Mucosa of rectum (tissue), 2 donors: ENCODE measurements at regions not wholly inside any gene's neighbourhood (a gene's known extent, or its start where the extent isn't known, plus 50 kb on each side); places are given as distances from the start of the nearest gene placed in this dataset.

ENCODE experiments used
- H3K27ac ChIP-seq, 2 donors: one replicate each; pipeline ENCODE4 v1.7.0; 2013; ENCODE audit warnings: inconsistent platforms in 2 of 2, low read depth in 2 of 2, low read length in 2 of 2
- H3K27me3 ChIP-seq, 2 donors: one replicate each; pipeline ENCODE4 v1.7.0; 2013; ENCODE audit warnings: low read length in 2 of 2; ENCODE audit not compliant: control insufficient read depth in 2 of 2, insufficient read depth in 2 of 2
- H3K36me3 ChIP-seq, 2 donors: one replicate each; pipeline ENCODE4 v1.7.0; 2013; ENCODE audit warnings: low read length in 2 of 2; ENCODE audit not compliant: control insufficient read depth in 2 of 2, insufficient read depth in 2 of 2
- H3K4me1 ChIP-seq, 2 donors: one replicate each; pipeline ENCODE4 v1.7.0; 2013; ENCODE audit warnings: low read length in 2 of 2, mild to moderate bottlenecking in 1 of 2; ENCODE audit not compliant: control insufficient read depth in 2 of 2, insufficient read depth in 2 of 2
- H3K4me3 ChIP-seq, 2 donors: one replicate each; pipeline ENCODE4 v1.7.0; 2013; ENCODE audit warnings: low read length in 2 of 2
- H3K9ac ChIP-seq, 2 donors: one replicate each; pipeline ENCODE4 v1.7.0; 2013; ENCODE audit warnings: low read length in 2 of 2, low read depth in 1 of 2, mild to moderate bottlenecking in 1 of 2
- H3K9me3 ChIP-seq, 2 donors: one replicate each; pipeline ENCODE4 v1.7.0; 2013; ENCODE audit warnings: low read length in 2 of 2; ENCODE audit not compliant: control insufficient read depth in 2 of 2
- donor health status: healthy.
- donor health status: Normal muscosa, but diverticular disease.

GRCh38 chr13:30093236-30093635, 214.1 kb downstream of the KATNAL1 start:
- H3K4me1 ChIP-seq: no peaks in the 10 kb centered on the region
- no peak overlapping the region for H3K27ac ChIP-seq
- H3K9me3 ChIP-seq: no peaks in the 10 kb centered on the region
- H3K9ac ChIP-seq: no peak overlapping the region
- H3K4me3 ChIP-seq: no peak overlapping the region
- no peaks in the 10 kb centered on the region for H3K36me3 ChIP-seq
- H3K27me3 ChIP-seq: no peaks in the 10 kb centered on the region

GRCh38 chr13:30091691-30092090, 215.7 kb downstream of the KATNAL1 start:
- Histone ChIP-seq H3K9me3 (no peaks in the 10 kb centered on the region), H3K27ac (no peak overlapping the region), H3K27me3 (no peaks in the 10 kb centered on the region), H3K4me1 (no peaks in the 10 kb centered on the region), H3K36me3 (no peaks in the 10 kb centered on the region), H3K9ac (no peak overlapping the region), H3K4me3 (no peak overlapping the region)

- H3K4me3 ChIP-seq: no peak overlapping the region
- H3K27me3 ChIP-seq: no peaks in the 10 kb centered on the region
- H3K36me3 ChIP-seq: no peaks in the 10 kb centered on the region
- no peak overlapping the region for H3K9ac ChIP-seq
- no peak overlapping the region for H3K27ac ChIP-seq
- H3K9me3 ChIP-seq: no peaks in the 10 kb centered on the region
- H3K4me1 ChIP-seq: no peaks in the 10 kb centered on the region
These were observed 216.3 kb downstream of the KATNAL1 start for GRCh38 chr13:30091035-30091434.

GRCh38 chr13:30088312-30088855, 219.0 kb downstream of the KATNAL1 start:
- H3K9ac ChIP-seq: no peak overlapping the region
- no peaks in the 10 kb centered on the region for H3K27me3 ChIP-seq
- no peaks in the 10 kb centered on the region for H3K4me1 ChIP-seq
- H3K36me3 ChIP-seq: no peaks in the 10 kb centered on the region
- H3K9me3 ChIP-seq: no peaks in the 10 kb centered on the region
- H3K27ac ChIP-seq: no peak overlapping the region
- no peak overlapping the region for H3K4me3 ChIP-seq

GRCh38 chr13:30085087-30085486, 222.3 kb downstream of the KATNAL1 start:
- Histone ChIP-seq H3K36me3 (no peaks in the 10 kb centered on the region), H3K27me3 (no peaks in the 10 kb centered on the region), H3K9ac (no peak overlapping the region), H3K4me3 (no peak overlapping the region), H3K27ac (no peak overlapping the region), H3K4me1 (no peaks in the 10 kb centered on the region), H3K9me3 (no peaks in the 10 kb centered on the region)

GRCh38 chr13:30082391-30082790, 225.0 kb downstream of the KATNAL1 start:
- Histone ChIP-seq H3K4me1 (no peaks in the 10 kb centered on the region), H3K9me3 (no peaks in the 10 kb centered on the region), H3K27me3 (no peaks in the 10 kb centered on the region), H3K4me3 (no peak overlapping the region), H3K36me3 (no peaks in the 10 kb centered on the region), H3K9ac (no peak overlapping the region), H3K27ac (no peak overlapping the region)

- Histone ChIP-seq H3K9me3 (no peaks in the 10 kb centered on the region), H3K4me1 (no peaks in the 10 kb centered on the region), H3K27ac (no peak overlapping the region), H3K27me3 (no peaks in the 10 kb centered on the region), H3K4me3 (no peak overlapping the region), H3K9ac (no peak overlapping the region), H3K36me3 (no peaks in the 10 kb centered on the region)
These were observed 226.0 kb downstream of the KATNAL1 start for GRCh38 chr13:30081331-30081730.

- H3K27me3 ChIP-seq: no peaks in the 10 kb centered on the region
- no peak overlapping the region for H3K9ac ChIP-seq
- no peaks in the 10 kb centered on the region for H3K4me1 ChIP-seq
- no peaks in the 10 kb centered on the region for H3K36me3 ChIP-seq
- H3K27ac ChIP-seq: no peak overlapping the region
- H3K9me3 ChIP-seq: no peaks in the 10 kb centered on the region
- no peak overlapping the region for H3K4me3 ChIP-seq
These were observed 227.8 kb downstream of the KATNAL1 start for GRCh38 chr13:30079501-30079900.

GRCh38 chr13:30078059-30078458, 227.6 kb upstream of the UBL3 start:
- H3K4me1 ChIP-seq: peaks cover 0 to under 1% of the 10 kb centered on the region in 2 donors
- no peaks in the 10 kb centered on the region for H3K9me3 ChIP-seq
- no peak overlapping the region for H3K27ac ChIP-seq
- H3K27me3 ChIP-seq: no peaks in the 10 kb centered on the region
- no peak overlapping the region for H3K9ac ChIP-seq
- H3K4me3 ChIP-seq: no peak overlapping the region
- H3K36me3 ChIP-seq: no peaks in the 10 kb centered on the region

- Histone ChIP-seq H3K36me3 (no peaks in the 10 kb centered on the region), H3K4me3 (no peak overlapping the region), H3K27me3 (no peaks in the 10 kb centered on the region), H3K9ac (no peak overlapping the region), H3K9me3 (no peaks in the 10 kb centered on the region), H3K4me1 (peaks cover 2 to 6% of the 10 kb centered on the region in 2 donors), H3K27ac (no peak overlapping the region)
These were observed 226.9 kb upstream of the UBL3 start for GRCh38 chr13:30077240-30077735.
